ENCODE measurements at regions not wholly inside any gene's neighbourhood (a gene's known extent, or its start where the extent isn't known, plus 50 kb on each side); places are given as distances from the start of the nearest gene placed in this dataset.
"Not testable (repeated sequence)": the region's sequence is repeated elsewhere in the genome, so short reads cannot be mapped to it uniquely, and the experiment has no call there.

DNA sequence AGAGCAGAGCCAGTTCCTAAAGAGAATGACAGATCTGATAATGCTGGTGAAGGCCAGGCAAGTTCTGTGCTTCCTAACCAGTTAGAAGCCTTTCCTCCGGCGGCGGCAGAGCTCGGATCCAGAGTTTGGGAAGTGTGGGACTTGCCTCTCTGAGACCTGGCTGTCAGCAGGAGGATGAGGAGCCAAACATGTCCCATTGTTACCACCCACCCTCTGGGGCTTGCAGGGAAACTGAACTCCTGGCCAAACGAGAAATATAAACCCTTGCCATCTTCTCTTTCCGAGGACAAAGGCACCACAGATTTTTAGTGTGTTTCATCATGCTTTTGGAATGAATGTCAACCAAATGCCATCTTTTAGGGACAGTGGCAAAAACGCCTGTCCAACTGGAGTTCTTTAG lies 80.2 kb upstream of the SMURF2 start:
- Histone ChIP-seq H3K4me3 (ENCODE audit: low read depth, low read length) (no peak overlapping the region), H3K9me3 (ENCODE audit: control insufficient read depth, insufficient read depth, low read depth, low read length) (no peaks in the 10 kb centered on the region), H3K4me1 (ENCODE audit: control insufficient read depth, insufficient read depth, low read length) (no peaks in the 10 kb centered on the region), H3K36me3 (ENCODE audit: control insufficient read depth in 2 of 2, insufficient read depth in 1 of 2, low read length in 2 of 2) (no peaks in the 10 kb centered on the region), H3K27ac (ENCODE audit: extremely low read depth, low read depth, low read length) (no peak overlapping the region)
- CTCF ChIA-PET: interaction anchor here (0.6 kb wide), 1 partner anchor 13 kb away, joined by 3 read pairs; no protein-coding TSS in a partner anchor
- TF ChIP-seq, protein P1, sequence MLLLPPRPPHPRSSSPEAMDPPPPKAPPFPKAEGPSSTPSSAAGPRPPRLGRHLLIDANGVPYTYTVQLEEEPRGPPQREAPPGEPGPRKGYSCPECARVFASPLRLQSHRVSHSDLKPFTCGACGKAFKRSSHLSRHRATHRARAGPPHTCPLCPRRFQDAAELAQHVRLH (tag by site-specific recombination; IDR thresholded peaks at IDR 0.05): no peak
- TF ChIP-seq PRDM10 (tag by site-specific recombination; IDR thresholded peaks at IDR 0.05): no peak
- TF ChIP-seq YY2 (tag by site-specific recombination; IDR thresholded peaks at IDR 0.05): no peak
- no peak for TF ChIP-seq ZNF341 (tag by site-specific recombination; IDR thresholded peaks at IDR 0.05; ENCODE audit: low read depth)
- no peak for TF ChIP-seq ZNF621 (tag by site-specific recombination; IDR thresholded peaks at IDR 0.05)
- TF ChIP-seq ZNF140 (tag by site-specific recombination; IDR thresholded peaks at IDR 0.05): no peak
- POLR2A ChIA-PET: no interaction called here

DNA sequence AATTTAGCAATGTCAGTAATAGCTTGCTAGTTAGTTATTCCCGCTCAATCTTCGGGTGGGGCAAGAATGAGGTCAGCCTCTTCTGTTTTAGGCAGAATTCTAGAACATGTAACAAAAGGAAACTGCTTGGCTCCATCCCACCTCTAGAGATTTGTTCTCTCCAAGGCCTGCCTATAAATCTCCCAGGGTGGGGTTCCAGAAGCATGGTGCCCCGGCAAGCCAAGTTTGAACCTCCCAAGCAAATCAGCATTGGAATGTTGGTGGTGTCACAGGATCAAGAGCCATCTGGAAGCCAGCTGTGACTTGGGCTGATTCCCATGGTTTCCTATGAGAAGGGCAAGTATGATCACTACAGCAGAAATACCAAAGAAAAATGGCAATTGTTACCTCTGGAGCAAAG lies 79.8 kb upstream of the SMURF2 start:
- POLR2A ChIA-PET: not testable (repeated sequence)
- CTCF ChIA-PET: interaction anchor here (0.6 kb wide), 1 partner anchor 13 kb away, joined by 3 read pairs; no protein-coding TSS in a partner anchor

GRCh38 chr17:64741038-64741641 lies 79.0 kb upstream of the SMURF2 start:
- Histone ChIP-seq H3K36me3 (ENCODE audit: control insufficient read depth in 2 of 2, insufficient read depth in 1 of 2, low read length in 2 of 2) (no peaks in the 10 kb centered on the region), H3K4me1 (ENCODE audit: control insufficient read depth, insufficient read depth, low read length) (no peaks in the 10 kb centered on the region), H3K9me3 (ENCODE audit: control insufficient read depth, insufficient read depth, low read depth, low read length) (no peaks in the 10 kb centered on the region), H3K27ac (ENCODE audit: extremely low read depth, low read depth, low read length) (no peak overlapping the region), H3K4me3 (ENCODE audit: low read depth, low read length) (no peak overlapping the region)
- ChIA-PET POLR2A (interaction anchor here (1.1 kb wide), 1 partner anchor 236 kb away, joined by 3 read pairs; no protein-coding TSS in a partner anchor), CTCF (interaction anchor here (0.7 to 1.7 kb wide), 2 partner anchors 33 to 35 kb away, joined by 3 to 6 read pairs; no protein-coding TSS in a partner anchor)
- TF ChIP-seq ZNF19 (tag by site-specific recombination; IDR thresholded peaks at IDR 0.05; ENCODE audit: low read depth) (no peak), BCL6B (tag by site-specific recombination; IDR thresholded peaks at IDR 0.05) (no peak), ZNF701 (tag by site-specific recombination; IDR thresholded peaks at IDR 0.05) (no peak), ZBTB20 (tag by site-specific recombination; IDR thresholded peaks at IDR 0.05) (no peak), WT1 (tag by site-specific recombination; IDR thresholded peaks at IDR 0.05) (no peak), ZNF791 (tag by site-specific recombination; IDR thresholded peaks at IDR 0.05) (no peak), ZNF48 (tag by site-specific recombination; IDR thresholded peaks at IDR 0.05) (no peak), ZNF169 (tag by site-specific recombination; IDR thresholded peaks at IDR 0.05) (no peak), ZXDB (tag by site-specific recombination; IDR thresholded peaks at IDR 0.05) (no peak), ZNF214 (tag by site-specific recombination; IDR thresholded peaks at IDR 0.05; ENCODE audit: borderline replicate concordance) (no peak), ZNF394 (tag by site-specific recombination; IDR thresholded peaks at IDR 0.05; ENCODE audit: borderline replicate concordance) (no peak), ZSCAN16 (tag by site-specific recombination; IDR thresholded peaks at IDR 0.05) (no peak), TRIM28 (IDR thresholded peaks at IDR 0.05; ENCODE audit: borderline replicate concordance, low read length) (no peak), ZNF16 (tag by site-specific recombination; IDR thresholded peaks at IDR 0.05; ENCODE audit: low read depth) (no peak), KLF16 (tag by site-specific recombination; IDR thresholded peaks at IDR 0.05) (no peak), KLF10 (tag by site-specific recombination; IDR thresholded peaks at IDR 0.05) (no peak), ZNF292 (tag by site-specific recombination; IDR thresholded peaks at IDR 0.05; ENCODE audit: borderline replicate concordance, low read depth) (no peak), GLI4 (tag by site-specific recombination; IDR thresholded peaks at IDR 0.05) (no peak)
- TF ChIP-seq, protein P2, sequence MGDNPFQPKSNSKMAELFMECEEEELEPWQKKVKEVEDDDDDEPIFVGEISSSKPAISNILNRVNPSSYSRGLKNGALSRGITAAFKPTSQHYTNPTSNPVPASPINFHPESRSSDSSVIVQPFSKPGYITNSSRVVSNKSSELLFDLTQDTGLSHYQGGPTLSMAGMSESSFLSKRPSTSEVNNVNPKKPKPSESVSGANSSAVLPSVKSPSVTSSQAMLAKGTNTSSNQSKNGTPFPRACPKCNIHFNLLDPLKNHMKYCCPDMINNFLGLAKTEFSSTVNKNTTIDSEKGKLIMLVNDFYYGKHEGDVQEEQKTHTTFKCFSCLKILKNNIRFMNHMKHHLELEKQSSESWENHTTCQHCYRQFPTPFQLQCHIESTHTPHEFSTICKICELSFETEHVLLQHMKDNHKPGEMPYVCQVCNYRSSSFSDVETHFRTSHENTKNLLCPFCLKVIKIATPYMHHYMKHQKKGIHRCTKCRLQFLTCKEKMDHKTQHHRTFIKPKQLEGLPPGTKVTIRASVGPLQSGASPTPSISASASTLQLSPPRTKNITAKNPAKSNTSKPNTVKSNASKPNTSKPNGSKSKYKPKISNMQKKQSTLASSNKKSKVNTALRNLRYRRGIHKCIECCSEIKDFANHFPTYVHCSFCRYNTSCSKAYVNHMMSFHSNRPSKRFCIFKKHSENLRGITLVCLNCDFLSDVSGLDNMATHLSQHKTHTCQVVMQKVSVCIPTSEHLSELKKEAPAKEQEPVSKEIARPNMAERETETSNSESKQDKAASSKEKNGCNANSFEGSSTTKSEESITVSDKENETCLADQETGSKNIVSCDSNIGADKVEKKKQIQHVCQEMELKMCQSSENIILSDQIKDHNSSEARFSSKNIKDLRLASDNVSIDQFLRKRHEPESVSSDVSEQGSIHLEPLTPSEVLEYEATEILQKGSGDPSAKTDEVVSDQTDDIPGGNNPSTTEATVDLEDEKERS (tag by site-specific recombination; IDR thresholded peaks at IDR 0.05): no peak

More for the DNA sequence above, 79.8 kb upstream of the SMURF2 start:
- not testable (repeated sequence) for H3K4me1 ChIP-seq (ENCODE audit: control insufficient read depth, insufficient read depth, low read length); H3K27ac ChIP-seq (ENCODE audit: extremely low read depth, low read depth, low read length); H3K9me3 ChIP-seq (ENCODE audit: control insufficient read depth, insufficient read depth, low read depth, low read length); H3K36me3 ChIP-seq (ENCODE audit: control insufficient read depth in 2 of 2, insufficient read depth in 1 of 2, low read length in 2 of 2); H3K4me3 ChIP-seq (ENCODE audit: low read depth, low read length)
